ENCODE measurements at regions not wholly inside any gene's neighbourhood (a gene's known extent, or its start where the extent isn't known, plus 50 kb on each side); places are given as distances from the start of the nearest gene placed in this dataset.

GRCh38 chrX:94435799-94436198 is 761.8 kb downstream of the FAM133A start:
- TF ChIP-seq CTCF (conservative IDR thresholded peaks at IDR 0.05) (no peak), EZH2 (IDR thresholded peaks at IDR 0.05; ENCODE audit: low read depth) (no peak)

All from PC-9 (cell line).